ENCODE measurements at regions not wholly inside any gene's neighbourhood (a gene's known extent, or its start where the extent isn't known, plus 50 kb on each side); places are given as distances from the start of the nearest gene placed in this dataset.
"Not testable (repeated sequence)": the region's sequence is repeated elsewhere in the genome, so short reads cannot be mapped to it uniquely, and the experiment has no call there.

- DNase-seq (ENCODE audit: low spot score): no peak
Measured at GRCh38 chr20:7161690-7162089, 394.2 kb downstream of the BMP2 start.

GRCh38 chr20:7171911-7172310 is 404.4 kb downstream of the BMP2 start:
- no peak for DNase-seq (ENCODE audit: low spot score)

GRCh38 chr20:7174554-7174953 is 407.1 kb downstream of the BMP2 start:
- no peak for DNase-seq (ENCODE audit: low spot score)

GRCh38 chr20:7175827-7176226 is 408.3 kb downstream of the BMP2 start:
- DNase-seq (ENCODE audit: low spot score): not testable (repeated sequence)

- no peak for DNase-seq (ENCODE audit: low spot score)
Measured at GRCh38 chr20:7178004-7178403, 410.5 kb downstream of the BMP2 start.

GRCh38 chr20:7180256-7181045 is 413.0 kb downstream of the BMP2 start:
- DNase-seq (ENCODE audit: low spot score): no peak

GRCh38 chr20:7189231-7189630 is 421.7 kb downstream of the BMP2 start:
- no peak for DNase-seq (ENCODE audit: low spot score)

- no peak for DNase-seq (ENCODE audit: low spot score)
Measured at GRCh38 chr20:7193681-7194080, 426.2 kb downstream of the BMP2 start.

GRCh38 chr20:7195704-7196103 is 428.2 kb downstream of the BMP2 start:
- DNase-seq (ENCODE audit: low spot score): no peak

GRCh38 chr20:7196481-7196880 is 429.0 kb downstream of the BMP2 start:
- DNase-seq (ENCODE audit: low spot score): no peak

GRCh38 chr20:7199861-7200260 is 432.4 kb downstream of the BMP2 start:
- no peak for DNase-seq (ENCODE audit: low spot score)

- no peak for DNase-seq (ENCODE audit: low spot score)
Measured at GRCh38 chr20:7207186-7207798, 439.8 kb downstream of the BMP2 start.

GRCh38 chr20:7210910-7211309 is 443.4 kb downstream of the BMP2 start:
- no peak for DNase-seq (ENCODE audit: low spot score)

- DNase-seq (ENCODE audit: low spot score): no peak
Measured at GRCh38 chr20:7214081-7214740, 446.7 kb downstream of the BMP2 start.

GRCh38 chr20:7217606-7218005 is 450.1 kb downstream of the BMP2 start:
- no peak for DNase-seq (ENCODE audit: low spot score)

- no peak for DNase-seq (ENCODE audit: low spot score)
Measured at GRCh38 chr20:7220755-7221154, 453.3 kb downstream of the BMP2 start.

- DNase-seq (ENCODE audit: low spot score): no peak
Measured at GRCh38 chr20:7226156-7226555, 458.7 kb downstream of the BMP2 start.

GRCh38 chr20:7231303-7231702 is 463.8 kb downstream of the BMP2 start:
- no peak for DNase-seq (ENCODE audit: low spot score)

- no peak for DNase-seq (ENCODE audit: low spot score)
Measured at GRCh38 chr20:7232796-7233195, 465.3 kb downstream of the BMP2 start.

GRCh38 chr20:7237251-7237650 is 469.8 kb downstream of the BMP2 start:
- DNase-seq (ENCODE audit: low spot score): no peak

GRCh38 chr20:7240490-7240889 is 473.0 kb downstream of the BMP2 start:
- DNase-seq (ENCODE audit: low spot score): no peak

GRCh38 chr20:7248281-7249201 is 481.1 kb downstream of the BMP2 start:
- DNase-seq (ENCODE audit: low spot score): no peak

All from mucosa of gallbladder (tissue), 1 donor.